ENCODE measurements at regions not wholly inside any gene's neighbourhood (a gene's known extent, or its start where the extent isn't known, plus 50 kb on each side); places are given as distances from the start of the nearest gene placed in this dataset.
A peak's percentile ranks its signal among the peaks of the same experiment; 100 is the strongest.

GRCh38 chr2:185152186-185152585 is 553.9 kb downstream of the ZNF804A start:
- no peak for DNase-seq

- DNase-seq, result no peak
Measured at GRCh38 chr2:185161701-185162100, 563.4 kb downstream of the ZNF804A start.

GRCh38 chr2:185174353-185174752 is 564.3 kb upstream of the FSIP2 start:
- DNase-seq, result no peak

- DNase-seq, result peak; percentile 66
Measured at GRCh38 chr2:185179743-185180142, 558.9 kb upstream of the FSIP2 start.

- peak; percentile 16 for DNase-seq
Measured at GRCh38 chr2:185181901-185182300, 556.7 kb upstream of the FSIP2 start.

GRCh38 chr2:185185044-185185443 is 553.6 kb upstream of the FSIP2 start:
- no peak for DNase-seq

GRCh38 chr2:185187421-185187820 is 551.2 kb upstream of the FSIP2 start:
- DNase-seq, result no peak

- DNase-seq, result peak; percentile 15
Measured at GRCh38 chr2:185188656-185189055, 549.9 kb upstream of the FSIP2 start.

GRCh38 chr2:185201063-185201462 is 537.5 kb upstream of the FSIP2 start:
- DNase-seq, result peak; percentile 68

- DNase-seq, result no peak
Measured at GRCh38 chr2:185202381-185202780, 536.2 kb upstream of the FSIP2 start.

- peak; percentile 14 for DNase-seq
Measured at GRCh38 chr2:185202945-185203528, 535.6 kb upstream of the FSIP2 start.

GRCh38 chr2:185208261-185208660 is 530.3 kb upstream of the FSIP2 start:
- DNase-seq, result peak; percentile 65

- no peak for DNase-seq
Measured at GRCh38 chr2:185215497-185215896, 523.1 kb upstream of the FSIP2 start.

GRCh38 chr2:185219981-185220380 is 518.6 kb upstream of the FSIP2 start:
- DNase-seq, result peak; percentile 80

GRCh38 chr2:185222311-185222710 is 516.3 kb upstream of the FSIP2 start:
- DNase-seq, result no peak

GRCh38 chr2:185227391-185227790 is 511.2 kb upstream of the FSIP2 start:
- no peak for DNase-seq

- no peak for DNase-seq
Measured at GRCh38 chr2:185239491-185239890, 499.1 kb upstream of the FSIP2 start.

- DNase-seq, result no peak
Measured at GRCh38 chr2:185240796-185241195, 497.8 kb upstream of the FSIP2 start.

GRCh38 chr2:185241556-185241955 is 497.0 kb upstream of the FSIP2 start:
- DNase-seq, result no peak

GRCh38 chr2:185242462-185242861 is 496.1 kb upstream of the FSIP2 start:
- DNase-seq, result no peak

GRCh38 chr2:185245216-185245615 is 493.4 kb upstream of the FSIP2 start:
- no peak for DNase-seq

- no peak for DNase-seq
Measured at GRCh38 chr2:185245806-185246205, 492.8 kb upstream of the FSIP2 start.

GRCh38 chr2:185246717-185247116 is 491.9 kb upstream of the FSIP2 start:
- no peak for DNase-seq

- no peak for DNase-seq
Measured at GRCh38 chr2:185255566-185255965, 483.0 kb upstream of the FSIP2 start.

- no peak for DNase-seq
Measured at GRCh38 chr2:185265747-185266146, 472.9 kb upstream of the FSIP2 start.

GRCh38 chr2:185268651-185269050 is 470.0 kb upstream of the FSIP2 start:
- no peak for DNase-seq
